Adrenal gland (tissue), 9 donors: ENCODE measurements at regions not wholly inside any gene's neighbourhood (a gene's known extent, or its start where the extent isn't known, plus 50 kb on each side); places are given as distances from the start of the nearest gene placed in this dataset.
"Not testable (repeated sequence)": the region's sequence is repeated elsewhere in the genome, so short reads cannot be mapped to it uniquely, and the experiment has no call there.

ENCODE experiments used
- DNase-seq, 7 donors: peaks; one replicate each; pipeline ENCODE4 v3.0.0-alpha.2; 2019 to 2020
- H3K27ac ChIP-seq, 5 donors: fragments of 200-600 bp; sonication (generic) in 4 of 5; 1 replicate in 3 of 5; 2 replicates in 2 of 5; pipeline versions ENCODE4 v1.5.1 to v1.8.0; 2016 to 2020; ENCODE audit warnings: mild to moderate bottlenecking in 1 of 5
- H3K27me3 ChIP-seq: fragments of 200-600 bp; 2 replicates; pipeline ENCODE4 v1.8.0; 2021
- H3K36me3 ChIP-seq, 2 donors: fragments of 200-600 bp; replicated peaks in 1 of 2; 1 replicate in 1 of 2; 2 replicates in 1 of 2; pipeline versions ENCODE4 v1.5.1 to v1.8.0; 2018 to 2022
- H3K4me1 ChIP-seq, 2 donors: fragments of 200-600 bp; replicated peaks in 1 of 2; 1 replicate in 1 of 2; 2 replicates in 1 of 2; pipeline versions ENCODE4 v1.5.1 to v1.8.0; 2018 to 2021
- H3K4me3 ChIP-seq, 4 donors: fragments of 200-600 bp; sonication (generic) in 3 of 4; one replicate each; pipeline ENCODE4 v1.5.1; 2016 to 2018
- H3K9me3 ChIP-seq, 3 donors: fragments of 200-600 bp; sonication (generic) in 1 of 3; replicated peaks in 1 of 3; 1 replicate in 2 of 3; 2 replicates in 1 of 3; pipeline versions ENCODE4 v1.5.1 to v1.8.0; 2016 to 2021
- POLR2A ChIP-seq, 2 donors: fragments of 450-650 bp; IDR thresholded peaks; one replicate each; pipeline ENCODE4 v1.6.1; 2017; ENCODE audit warnings: antibody characterized with exemption in 2 of 2, mild to moderate bottlenecking in 2 of 2, moderate library complexity in 1 of 2
- WGBS, 4 donors: extraction: QIAGEN DNeasy Blood & Tissue Kit in 2 of 4; methylation state at CpG; one replicate each; pipeline versions ENCODE4 v1.1.5 to v1.1.7; 2013 to 2017; 5-methylcytosine and 5-hydroxymethylcytosine counted together
- intact Hi-C, 2 donors: fragments of 100-400 bp; cut with DNase I; formaldehyde crosslinking; loops; one replicate each; pipeline versions ENCODE4 v1.14.1 to v1.15.0; 2022 to 2023
- TF ChIP-seq, protein P1 (sequence below), 6 experiments: fragments of 450-650 bp in 4 of 6; fragments of 200-600 bp in 2 of 6; sonication (generic) in 1 of 6; IDR thresholded peaks; 1 replicate in 5 of 6; 2 replicates in 1 of 6; pipeline versions ENCODE4 v1.5.1 to v1.8.0; 2016 to 2021; ENCODE audit warnings: antibody characterized with exemption in 6 of 6, mild to moderate bottlenecking in 2 of 6, moderate library complexity in 1 of 6
- donor health status: healthy with polysubstance abuse.
- donor health status: Bipolar disorder and iron deficiency.
- donor health status: DM: yes; HTN: yes; CAD: no.
- donor health status: DM: no; HTN: no; CAD: no.
- donor health status: DM: no; HTN: no; CAD: no.

DNA sequence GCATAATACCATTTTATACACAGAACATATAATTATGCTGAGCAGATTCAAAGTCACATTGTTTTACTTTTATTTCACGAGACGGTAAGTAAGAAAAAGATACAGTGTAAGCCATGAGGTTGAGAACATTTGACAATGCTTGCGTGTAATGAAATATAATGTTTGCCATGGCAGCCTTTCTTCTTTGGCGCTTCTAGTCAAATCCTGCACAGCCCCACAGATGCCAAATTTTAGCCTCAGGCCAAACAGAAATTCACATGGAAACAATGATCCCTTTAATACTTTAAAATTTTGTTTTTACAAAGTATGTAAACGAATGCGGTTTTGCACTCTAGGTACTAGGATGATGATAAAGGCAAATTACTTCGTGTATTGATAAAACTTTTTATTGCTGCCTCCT is 502.7 kb upstream of the SMIM31 start:
- Histone ChIP-seq H3K4me1 (no peaks in the 10 kb centered on the region), H3K27ac (no peak overlapping the region), H3K27me3 (no peaks in the 10 kb centered on the region), H3K4me3 (no peak overlapping the region), H3K36me3 (no peaks in the 10 kb centered on the region), H3K9me3 (peaks cover 0 to 7% (median 0%) of the 10 kb centered on the region in 3 donors)
- no peak for TF ChIP-seq POLR2A (IDR thresholded peaks at IDR 0.05)
- TF ChIP-seq, protein P1, sequence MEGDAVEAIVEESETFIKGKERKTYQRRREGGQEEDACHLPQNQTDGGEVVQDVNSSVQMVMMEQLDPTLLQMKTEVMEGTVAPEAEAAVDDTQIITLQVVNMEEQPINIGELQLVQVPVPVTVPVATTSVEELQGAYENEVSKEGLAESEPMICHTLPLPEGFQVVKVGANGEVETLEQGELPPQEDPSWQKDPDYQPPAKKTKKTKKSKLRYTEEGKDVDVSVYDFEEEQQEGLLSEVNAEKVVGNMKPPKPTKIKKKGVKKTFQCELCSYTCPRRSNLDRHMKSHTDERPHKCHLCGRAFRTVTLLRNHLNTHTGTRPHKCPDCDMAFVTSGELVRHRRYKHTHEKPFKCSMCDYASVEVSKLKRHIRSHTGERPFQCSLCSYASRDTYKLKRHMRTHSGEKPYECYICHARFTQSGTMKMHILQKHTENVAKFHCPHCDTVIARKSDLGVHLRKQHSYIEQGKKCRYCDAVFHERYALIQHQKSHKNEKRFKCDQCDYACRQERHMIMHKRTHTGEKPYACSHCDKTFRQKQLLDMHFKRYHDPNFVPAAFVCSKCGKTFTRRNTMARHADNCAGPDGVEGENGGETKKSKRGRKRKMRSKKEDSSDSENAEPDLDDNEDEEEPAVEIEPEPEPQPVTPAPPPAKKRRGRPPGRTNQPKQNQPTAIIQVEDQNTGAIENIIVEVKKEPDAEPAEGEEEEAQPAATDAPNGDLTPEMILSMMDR (IDR thresholded peaks at IDR 0.05), result no peak
- DNase-seq, result no peak
- intact Hi-C loops, result no loop called here
- WGBS, 4 donors, result 70 to 81% (median 78%) methylated on average over 7 of the region's 7 CpGs

DNA sequence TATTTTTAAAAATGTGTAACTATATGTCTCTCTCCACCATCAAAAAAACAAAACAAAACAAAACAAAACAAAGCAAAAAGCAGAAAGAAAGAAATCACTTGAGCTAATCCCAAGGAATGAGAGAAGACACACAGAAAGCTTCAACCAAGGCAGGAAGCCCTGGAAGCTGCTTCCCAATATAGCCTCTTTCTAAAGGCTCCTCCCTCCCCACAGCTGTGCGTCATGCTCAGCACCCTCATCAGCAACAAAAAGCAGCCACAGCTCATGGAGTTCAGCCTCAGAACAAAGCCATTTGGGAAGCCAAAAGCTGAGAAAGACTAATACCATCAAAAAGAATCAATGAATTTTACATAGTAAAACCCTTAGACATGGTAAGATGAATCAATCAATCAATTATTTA is 501.6 kb upstream of the SMIM31 start:
- Histone ChIP-seq H3K36me3 (no peaks in the 10 kb centered on the region), H3K27me3 (no peaks in the 10 kb centered on the region), H3K9me3 (peaks cover 0 to 7% (median 0%) of the 10 kb centered on the region in 3 donors), H3K4me3 (no peak overlapping the region), H3K4me1 (no peaks in the 10 kb centered on the region), H3K27ac (no peak overlapping the region)
- TF ChIP-seq, protein P1 (IDR thresholded peaks at IDR 0.05), result no peak
- TF ChIP-seq POLR2A (IDR thresholded peaks at IDR 0.05), result no peak
- intact Hi-C loops, result no loop called here
- 21 to 31% (median 22%) methylated on average over 1 of the region's 1 CpG for WGBS, 4 donors
- no peak for DNase-seq

DNA sequence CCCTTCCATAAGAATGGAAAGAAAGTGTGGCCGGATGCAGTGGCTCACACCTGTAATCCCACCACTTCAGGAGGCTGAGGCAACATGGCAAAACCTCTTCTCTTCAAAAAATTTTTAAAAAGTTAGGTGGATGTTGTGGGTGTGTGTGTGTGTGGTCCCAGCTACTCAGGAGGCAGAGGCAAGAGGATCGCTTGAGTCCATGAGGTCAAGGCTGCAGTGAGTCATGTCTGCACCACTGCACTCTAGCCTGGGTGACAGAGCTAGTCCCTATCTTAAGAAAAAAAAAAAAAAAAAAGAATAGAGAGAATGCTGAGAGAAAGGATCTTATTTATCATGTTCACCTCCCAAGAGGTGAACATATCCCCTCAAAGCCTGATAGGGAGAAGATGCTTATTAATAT is 492.1 kb upstream of the SMIM31 start:
- H3K27ac ChIP-seq, result no peak overlapping the region
- TF ChIP-seq POLR2A (IDR thresholded peaks at IDR 0.05), result no peak
- TF ChIP-seq, protein P1 (IDR thresholded peaks at IDR 0.05), result no peak
- 50 to 75% (median 56%) methylated on average over 2 of the region's 2 CpGs for WGBS, 4 donors
- peak in 2 of 7 donors; percentile 17 to 18 for DNase-seq
- no peaks in the 10 kb centered on the region for H3K9me3 ChIP-seq
- intact Hi-C loops, result no loop called here
- H3K4me1 ChIP-seq, result no peaks in the 10 kb centered on the region
- no peaks in the 10 kb centered on the region for H3K27me3 ChIP-seq
- H3K36me3 ChIP-seq, result no peaks in the 10 kb centered on the region
- no peak overlapping the region for H3K4me3 ChIP-seq

DNA sequence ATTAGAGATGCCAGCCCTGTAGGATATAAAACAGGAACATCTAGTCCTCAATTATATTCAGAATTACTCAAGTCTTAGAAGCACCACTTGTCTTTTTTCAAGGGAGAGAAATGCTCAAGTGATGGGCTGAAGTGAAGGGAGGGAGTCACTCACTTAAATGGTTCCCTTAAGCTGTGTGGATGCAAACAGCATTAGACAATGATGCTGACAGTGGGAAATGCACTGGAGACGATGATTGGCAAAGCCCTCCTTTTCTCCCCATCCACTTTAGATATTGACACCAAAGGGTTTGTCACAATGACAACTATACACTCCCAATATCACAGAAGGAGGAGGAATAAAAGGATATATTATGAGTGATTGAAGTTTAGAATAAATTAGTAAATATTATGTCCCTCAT is 491.4 kb upstream of the SMIM31 start:
- H3K27me3 ChIP-seq, DNase-seq, H3K4me1 ChIP-seq, intact Hi-C loops, H3K9me3 ChIP-seq, H3K36me3 ChIP-seq, H3K4me3 ChIP-seq, H3K27ac ChIP-seq: not testable (repeated sequence)
- WGBS, 4 donors, result 63 to 89% (median 74%) methylated on average over 1 of the region's 1 CpG

DNA sequence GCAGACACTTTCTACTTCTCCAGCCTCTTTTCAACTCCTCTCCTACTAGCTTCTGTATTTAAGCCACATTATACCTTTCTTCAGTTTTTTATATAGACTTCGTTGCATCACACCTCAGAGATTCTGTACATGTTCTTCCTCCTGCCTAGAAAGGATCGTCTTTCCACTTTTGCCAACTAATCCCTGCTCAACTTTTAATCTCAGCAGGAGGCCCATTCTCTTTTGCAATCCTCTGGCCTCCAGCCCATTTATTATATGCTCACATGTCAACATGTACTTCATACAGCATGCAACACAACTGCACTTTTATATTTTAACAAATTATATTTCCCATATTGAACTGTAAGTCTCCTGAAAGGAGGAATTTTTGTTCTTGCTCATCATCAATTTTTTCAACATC is 476.5 kb upstream of the SMIM31 start:
- H3K27ac ChIP-seq, H3K4me3 ChIP-seq, H3K4me1 ChIP-seq, DNase-seq, intact Hi-C loops, H3K9me3 ChIP-seq, H3K36me3 ChIP-seq, H3K27me3 ChIP-seq: not testable (repeated sequence)
- 65 to 87% (median 71%) methylated on average over 2 of the region's 2 CpGs for WGBS, 4 donors
